ENCODE measurements at regions not wholly inside any gene's neighbourhood (a gene's known extent, or its start where the extent isn't known, plus 50 kb on each side); places are given as distances from the start of the nearest gene placed in this dataset.
"Not testable (repeated sequence)": the region's sequence is repeated elsewhere in the genome, so short reads cannot be mapped to it uniquely, and the experiment has no call there.

- H3K4me3 ChIP-seq (ENCODE audit: low read length): no peak overlapping the region
- TF ChIP-seq ZNF274 (IDR thresholded peaks at IDR 0.05; ENCODE audit: low read depth, low read length): no peak
These were observed 932.8 kb downstream of the TTLL7 start for GRCh38 chr1:83065952-83066727.

DNA sequence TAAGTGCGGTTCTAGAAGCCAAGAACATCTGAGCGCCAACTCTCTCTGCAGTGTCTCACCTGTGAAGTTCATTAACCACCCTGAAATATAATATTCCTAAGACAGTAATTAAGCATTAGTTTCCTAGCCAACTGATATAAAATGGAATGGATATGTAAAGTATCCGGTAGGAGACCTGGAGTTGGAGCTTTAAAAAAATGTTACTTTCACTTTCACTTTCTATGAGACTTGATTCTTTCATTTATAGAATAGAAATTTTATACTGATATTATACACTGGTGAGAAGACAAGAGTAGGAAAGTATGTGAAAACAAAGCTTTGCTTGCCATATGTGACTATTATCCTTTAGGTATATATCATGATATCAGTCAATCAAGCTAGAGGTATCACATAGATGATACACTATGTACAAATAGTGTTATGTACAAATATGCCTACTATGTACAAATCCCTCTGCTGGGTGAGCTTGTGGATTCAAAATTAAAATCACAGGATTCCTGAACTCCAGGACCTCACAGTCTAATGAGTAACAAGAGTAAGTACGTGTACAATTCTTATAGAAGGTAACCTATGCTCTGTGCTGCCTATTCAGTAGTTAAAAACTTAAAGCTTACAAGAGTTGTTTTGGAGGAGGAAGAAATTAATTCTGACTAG is 934.2 kb downstream of the TTLL7 start:
- H3K4me3 ChIP-seq (ENCODE audit: low read length): no peak overlapping the region
- TF ChIP-seq ZNF274 (IDR thresholded peaks at IDR 0.05; ENCODE audit: low read depth, low read length): no peak

DNA sequence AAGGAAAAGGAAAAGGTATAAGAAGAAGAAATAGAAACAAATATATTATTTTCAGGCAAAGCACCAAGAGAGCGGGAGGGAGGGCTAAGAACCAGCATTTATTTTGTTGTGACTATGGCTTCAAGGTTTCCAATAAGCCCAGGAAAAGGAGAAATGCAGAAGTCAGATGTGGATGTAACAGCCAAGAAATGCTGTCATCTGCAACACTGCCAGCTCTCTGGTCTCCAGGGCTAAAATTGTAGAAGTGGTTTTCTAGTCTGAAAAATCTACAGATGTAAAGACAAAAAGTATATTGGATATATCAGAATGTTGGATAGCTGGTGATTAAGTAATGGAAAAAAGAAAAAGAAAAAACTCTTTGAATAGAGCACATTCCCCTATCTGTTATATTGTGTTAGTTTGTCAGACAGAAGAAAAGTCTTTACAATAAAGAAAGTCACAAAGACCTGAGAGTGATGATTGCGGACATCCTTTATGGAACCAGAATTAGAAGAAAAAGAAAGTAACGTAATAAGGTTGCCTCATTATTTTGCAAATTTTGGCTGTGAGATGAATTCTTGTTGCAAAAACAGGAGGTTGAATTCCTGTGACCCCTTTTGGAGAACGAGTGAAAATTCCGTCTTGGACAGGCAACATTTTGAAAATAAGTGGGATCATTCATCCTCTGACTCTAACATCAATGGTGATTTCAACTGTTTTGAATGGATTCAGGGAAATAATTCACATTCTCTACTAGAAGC is 938.1 kb downstream of the TTLL7 start:
- TF ChIP-seq ZNF274 (IDR thresholded peaks at IDR 0.05; ENCODE audit: low read depth, low read length): no peak
- no peak overlapping the region for H3K4me3 ChIP-seq (ENCODE audit: low read length)

DNA sequence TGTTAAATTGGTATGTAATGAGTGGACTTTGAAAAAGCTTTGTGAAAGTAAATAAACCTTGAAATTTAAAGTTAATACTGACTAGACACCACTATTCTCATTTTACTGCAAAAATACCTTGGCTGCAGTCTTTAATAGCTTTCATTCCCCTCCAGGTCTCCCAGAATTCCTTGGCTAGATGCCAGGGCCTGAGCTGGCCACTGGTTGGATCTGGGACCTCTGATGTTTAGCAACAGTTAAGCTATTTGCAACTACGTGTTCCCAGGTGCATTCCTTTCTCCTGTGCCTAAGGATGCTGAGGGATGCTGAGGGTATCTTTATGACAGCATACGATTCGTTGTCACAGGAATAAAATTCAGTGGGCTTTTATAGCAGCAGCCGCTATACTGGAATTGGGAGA is 938.7 kb downstream of the TTLL7 start:
- no peak for TF ChIP-seq ZNF274 (IDR thresholded peaks at IDR 0.05; ENCODE audit: low read depth, low read length)
- H3K4me3 ChIP-seq (ENCODE audit: low read length): no peak overlapping the region

DNA sequence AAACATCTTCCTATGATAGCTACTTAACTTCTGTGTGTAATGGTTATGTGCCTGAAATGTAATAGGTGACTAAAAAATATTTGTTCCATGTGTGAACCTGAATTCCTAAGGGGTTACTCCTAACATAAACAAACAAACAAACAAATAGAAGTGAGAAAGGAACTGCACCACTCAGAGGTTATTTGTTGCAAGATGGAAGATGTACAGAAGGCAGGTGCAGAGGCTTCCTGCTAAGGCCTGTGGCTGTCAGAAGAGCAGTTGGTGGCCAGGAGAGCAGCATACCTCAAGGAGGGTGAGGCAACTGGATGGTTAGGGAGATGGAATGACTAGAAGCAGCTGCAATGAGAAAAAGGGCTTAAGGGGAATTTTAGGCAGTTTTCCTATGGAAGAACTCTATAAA is 940.6 kb downstream of the TTLL7 start:
- no peak overlapping the region for H3K4me3 ChIP-seq (ENCODE audit: low read length)

GRCh38 chr1:83055391-83056170 is 943.4 kb downstream of the TTLL7 start:
- TF ChIP-seq ZNF274 (IDR thresholded peaks at IDR 0.05; ENCODE audit: low read depth, low read length): no peak
- no peak overlapping the region for H3K4me3 ChIP-seq (ENCODE audit: low read length)

More for the DNA sequence above, 940.6 kb downstream of the TTLL7 start:
- no peak for TF ChIP-seq ZNF274 (IDR thresholded peaks at IDR 0.05; ENCODE audit: low read depth, low read length)

GRCh38 chr1:83053446-83053845 is 945.5 kb downstream of the TTLL7 start:
- no peak for TF ChIP-seq ZNF274 (IDR thresholded peaks at IDR 0.05; ENCODE audit: low read depth, low read length)
- H3K4me3 ChIP-seq (ENCODE audit: low read length): no peak overlapping the region

DNA sequence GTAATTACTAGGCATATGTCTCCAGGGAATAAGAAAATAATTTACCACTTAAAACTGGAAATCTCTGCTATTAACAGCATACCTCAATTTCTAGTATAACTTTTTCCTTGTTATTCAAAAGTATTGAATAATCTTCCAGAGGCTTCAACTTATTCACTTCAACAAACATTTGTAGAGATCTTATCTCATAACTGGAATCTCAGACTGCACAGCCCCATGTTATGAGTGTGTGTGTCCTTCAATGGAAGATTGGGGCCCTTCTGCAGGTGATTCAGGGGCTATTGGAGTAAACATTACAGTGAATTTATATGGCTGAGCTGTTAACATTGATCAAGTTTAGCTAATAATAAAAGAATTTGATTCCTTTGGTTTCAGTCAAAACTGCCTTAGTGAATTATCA is 946.1 kb downstream of the TTLL7 start:
- no peak for TF ChIP-seq ZNF274 (IDR thresholded peaks at IDR 0.05; ENCODE audit: low read depth, low read length)
- no peak overlapping the region for H3K4me3 ChIP-seq (ENCODE audit: low read length)

DNA sequence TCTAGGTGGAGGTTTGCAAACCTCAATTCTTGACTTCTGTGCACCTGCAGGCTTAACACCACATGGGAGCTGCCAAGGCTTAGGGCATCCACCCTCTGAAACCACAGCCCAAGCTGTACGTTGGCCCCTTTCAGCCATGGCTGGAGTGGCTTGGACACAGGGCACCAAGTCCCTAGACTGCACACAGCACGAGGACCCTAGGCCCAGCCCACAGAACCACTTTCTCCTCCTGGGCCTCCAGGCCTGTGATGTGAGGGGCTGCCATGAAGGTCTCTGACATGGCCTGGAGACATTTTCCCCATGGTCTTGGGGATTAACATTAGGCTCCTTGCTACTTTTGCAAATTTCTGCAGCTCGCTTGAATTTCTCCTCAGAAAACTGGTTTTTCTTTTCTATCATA is 947.9 kb downstream of the TTLL7 start:
- not testable (repeated sequence) for H3K4me3 ChIP-seq (ENCODE audit: low read length)

DNA sequence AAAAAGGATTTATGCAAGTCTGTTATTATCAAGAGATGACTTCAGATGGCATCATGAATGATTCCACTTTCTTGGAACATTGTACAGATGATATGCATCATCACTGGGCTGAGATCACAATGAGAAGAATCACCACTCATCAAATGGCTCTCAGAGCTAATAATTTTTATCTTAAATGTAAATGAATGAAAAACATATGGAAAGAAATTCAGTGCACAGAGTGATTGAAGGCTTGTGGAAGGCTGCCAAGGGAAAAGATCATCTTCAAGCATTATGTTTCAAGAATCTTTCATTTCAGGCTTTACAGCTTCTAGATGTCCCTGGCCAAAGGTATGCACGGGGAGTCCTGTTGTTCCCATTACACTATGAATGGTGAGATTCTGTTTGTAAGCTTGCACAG is 955.7 kb downstream of the TTLL7 start:
- no peak overlapping the region for H3K4me3 ChIP-seq (ENCODE audit: low read length)
- no peak for TF ChIP-seq ZNF274 (IDR thresholded peaks at IDR 0.05; ENCODE audit: low read depth, low read length)

GRCh38 chr1:83039091-83039490 is 959.8 kb downstream of the TTLL7 start:
- H3K4me3 ChIP-seq (ENCODE audit: low read length): not testable (repeated sequence)

- no peak overlapping the region for H3K4me3 ChIP-seq (ENCODE audit: low read length)
- TF ChIP-seq ZNF274 (IDR thresholded peaks at IDR 0.05; ENCODE audit: low read depth, low read length): no peak
These were observed 964.1 kb downstream of the TTLL7 start for GRCh38 chr1:83034851-83035250.

DNA sequence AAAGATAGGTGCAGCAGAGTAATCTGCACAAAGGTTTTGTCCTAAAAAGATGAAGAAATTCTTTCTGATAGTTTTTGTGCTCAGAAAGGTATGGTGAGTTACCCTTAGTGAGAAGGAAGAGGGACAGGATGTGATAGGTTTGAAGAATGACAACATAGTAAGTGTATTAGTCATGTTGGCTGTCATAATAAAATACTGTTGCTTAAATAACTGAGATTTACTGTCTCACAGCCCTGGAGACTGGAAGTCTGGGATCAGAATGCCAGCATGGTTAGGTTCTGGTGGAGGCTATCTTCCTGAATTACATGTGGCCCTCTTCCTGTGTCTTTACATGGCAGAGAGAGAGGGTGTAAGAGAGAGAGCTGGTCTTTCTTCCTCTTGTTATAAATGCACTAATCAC is 965.2 kb downstream of the TTLL7 start:
- no peak overlapping the region for H3K4me3 ChIP-seq (ENCODE audit: low read length)
- no peak for TF ChIP-seq ZNF274 (IDR thresholded peaks at IDR 0.05; ENCODE audit: low read depth, low read length)

DNA sequence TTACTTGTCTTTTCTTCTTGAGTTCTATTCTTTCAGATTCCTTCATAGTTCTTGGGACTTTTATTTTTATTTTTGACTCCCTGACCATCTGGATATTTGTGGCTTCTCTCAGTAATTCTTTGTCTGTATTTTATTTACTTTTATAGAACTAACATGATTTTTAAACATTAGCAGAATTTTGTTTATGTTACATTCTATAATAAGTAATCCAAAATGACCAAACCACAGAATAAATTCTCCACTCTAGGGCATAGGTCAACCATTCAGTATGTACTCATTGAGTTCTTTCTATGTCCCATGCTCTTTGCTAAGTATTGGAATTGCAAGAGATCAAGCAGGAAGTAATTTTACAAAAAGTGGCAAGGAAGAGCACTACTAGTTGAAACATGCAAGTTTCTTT is 969.0 kb downstream of the TTLL7 start:
- TF ChIP-seq ZNF274 (IDR thresholded peaks at IDR 0.05; ENCODE audit: low read depth, low read length): no peak
- H3K4me3 ChIP-seq (ENCODE audit: low read length): no peak overlapping the region

All from GM08714 (cell line).